ENCODE measurements at regions not wholly inside any gene's neighbourhood (a gene's known extent, or its start where the extent isn't known, plus 50 kb on each side); places are given as distances from the start of the nearest gene placed in this dataset.

GRCh38 chr2:12020833-12021469 lies 274.5 kb downstream of the LPIN1 start:
- no peak for TF ChIP-seq POLR2AphosphoS5 (IDR thresholded peaks at IDR 0.05; ENCODE audit: low read depth, low read length)
- TF ChIP-seq POLR2A (IDR thresholded peaks at IDR 0.05; ENCODE audit: low read depth, low read length), result no peak
- no peak for TF ChIP-seq SPI1 (IDR thresholded peaks at IDR 0.05; ENCODE audit: low read depth, low read length)
- no peak for TF ChIP-seq TAF1 (IDR thresholded peaks at IDR 0.05; ENCODE audit: low read depth, low read length)
